ENCODE measurements at regions not wholly inside any gene's neighbourhood (a gene's known extent, or its start where the extent isn't known, plus 50 kb on each side); places are given as distances from the start of the nearest gene placed in this dataset.
"Not testable (repeated sequence)": the region's sequence is repeated elsewhere in the genome, so short reads cannot be mapped to it uniquely, and the experiment has no call there.

DNA sequence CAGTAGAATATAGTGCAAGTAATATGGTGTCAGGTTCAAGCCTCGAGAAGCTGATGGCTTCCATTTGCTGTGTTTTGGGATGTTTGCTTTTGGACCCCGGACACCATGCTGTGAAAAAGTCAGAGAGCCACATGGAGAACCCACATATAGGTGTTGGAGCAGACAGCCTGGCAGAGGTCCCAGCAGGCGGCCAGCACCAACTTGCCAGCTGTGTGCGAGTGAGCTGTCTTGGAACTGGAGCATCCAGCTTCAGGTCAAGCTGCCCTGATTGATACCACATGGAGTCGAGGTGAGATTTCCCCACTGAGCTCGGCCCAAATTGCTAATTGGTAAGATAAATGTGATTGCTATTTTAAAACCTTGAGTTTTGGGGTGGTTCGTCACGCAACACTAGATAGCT is 185.7 kb upstream of the TBL1XR1 start:
- Histone ChIP-seq H3K4me1 (ENCODE audit: low read depth) (no peaks in the 10 kb centered on the region), H3K4me3 (no peak overlapping the region), H3K27me3 (no peaks in the 10 kb centered on the region), H3K27ac (no peak overlapping the region), H3K36me3 (no peaks in the 10 kb centered on the region), H3K9me3 (ENCODE audit: low read depth) (no peaks in the 10 kb centered on the region)
- no peak for DNase-seq (ENCODE audit: low read depth in 1 of 2, low spot score in 1 of 2)
- TF ChIP-seq, protein P1, sequence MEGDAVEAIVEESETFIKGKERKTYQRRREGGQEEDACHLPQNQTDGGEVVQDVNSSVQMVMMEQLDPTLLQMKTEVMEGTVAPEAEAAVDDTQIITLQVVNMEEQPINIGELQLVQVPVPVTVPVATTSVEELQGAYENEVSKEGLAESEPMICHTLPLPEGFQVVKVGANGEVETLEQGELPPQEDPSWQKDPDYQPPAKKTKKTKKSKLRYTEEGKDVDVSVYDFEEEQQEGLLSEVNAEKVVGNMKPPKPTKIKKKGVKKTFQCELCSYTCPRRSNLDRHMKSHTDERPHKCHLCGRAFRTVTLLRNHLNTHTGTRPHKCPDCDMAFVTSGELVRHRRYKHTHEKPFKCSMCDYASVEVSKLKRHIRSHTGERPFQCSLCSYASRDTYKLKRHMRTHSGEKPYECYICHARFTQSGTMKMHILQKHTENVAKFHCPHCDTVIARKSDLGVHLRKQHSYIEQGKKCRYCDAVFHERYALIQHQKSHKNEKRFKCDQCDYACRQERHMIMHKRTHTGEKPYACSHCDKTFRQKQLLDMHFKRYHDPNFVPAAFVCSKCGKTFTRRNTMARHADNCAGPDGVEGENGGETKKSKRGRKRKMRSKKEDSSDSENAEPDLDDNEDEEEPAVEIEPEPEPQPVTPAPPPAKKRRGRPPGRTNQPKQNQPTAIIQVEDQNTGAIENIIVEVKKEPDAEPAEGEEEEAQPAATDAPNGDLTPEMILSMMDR (IDR thresholded peaks at IDR 0.05; ENCODE audit: low read depth, low read length): no peak

DNA sequence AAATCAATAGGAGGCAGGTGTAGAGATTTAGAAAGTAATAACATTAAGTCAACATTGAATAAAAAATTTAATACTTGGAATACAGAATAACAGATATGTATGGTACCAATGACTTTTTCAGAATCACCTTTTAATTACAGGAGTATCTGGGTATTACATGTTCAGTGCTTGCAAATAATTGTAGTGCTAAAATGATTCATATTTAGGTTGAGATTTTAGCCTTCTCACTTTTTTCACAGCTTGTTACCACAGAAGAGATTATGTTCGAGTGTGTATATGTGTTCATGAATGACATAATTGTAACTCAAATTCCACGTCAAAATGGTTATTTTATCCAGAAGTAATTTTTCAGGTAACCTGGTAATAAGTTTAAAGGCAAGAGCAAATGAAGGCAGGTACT is 187.9 kb upstream of the TBL1XR1 start:
- no peaks in the 10 kb centered on the region for H3K9me3 ChIP-seq (ENCODE audit: low read depth)
- no peaks in the 10 kb centered on the region for H3K4me1 ChIP-seq (ENCODE audit: low read depth)
- H3K4me3 ChIP-seq: no peak overlapping the region
- no peaks in the 10 kb centered on the region for H3K36me3 ChIP-seq
- TF ChIP-seq, protein P1 (IDR thresholded peaks at IDR 0.05; ENCODE audit: low read depth, low read length): no peak
- no peak overlapping the region for H3K27ac ChIP-seq
- DNase-seq (ENCODE audit: low read depth in 1 of 2, low spot score in 1 of 2): no peak
- H3K27me3 ChIP-seq: no peaks in the 10 kb centered on the region

DNA sequence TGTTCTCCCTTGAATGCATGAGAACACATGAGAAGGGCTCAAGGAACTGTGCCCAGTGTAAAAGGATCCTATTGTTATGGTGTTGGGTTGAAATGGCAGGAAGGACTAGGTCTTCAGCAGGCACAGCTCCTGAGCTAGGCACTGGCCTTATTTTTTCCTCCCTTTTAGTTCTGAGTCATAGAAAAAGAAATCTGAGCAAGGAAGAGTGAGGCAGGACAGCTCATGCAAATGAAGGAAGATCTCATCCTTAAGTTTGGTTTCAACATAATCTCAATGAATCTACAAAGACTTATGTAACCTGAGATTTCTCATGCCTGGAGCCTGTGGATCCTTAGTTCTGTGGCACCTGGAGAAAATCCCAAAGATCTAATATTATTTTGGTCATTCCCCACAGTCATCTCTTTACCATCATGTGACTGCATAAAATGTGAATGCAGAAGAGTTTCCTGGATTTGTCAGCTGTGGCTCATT is 188.6 kb upstream of the TBL1XR1 start:
- Histone ChIP-seq H3K4me3 (no peak overlapping the region), H3K27ac (no peak overlapping the region), H3K4me1 (ENCODE audit: low read depth) (no peaks in the 10 kb centered on the region), H3K27me3 (no peaks in the 10 kb centered on the region), H3K9me3 (ENCODE audit: low read depth) (no peaks in the 10 kb centered on the region), H3K36me3 (no peaks in the 10 kb centered on the region)
- TF ChIP-seq, protein P1 (IDR thresholded peaks at IDR 0.05; ENCODE audit: low read depth, low read length): no peak
- peak in 1 of 2 donors; percentile 18 for DNase-seq (ENCODE audit: low read depth in 1 of 2, low spot score in 1 of 2)

DNA sequence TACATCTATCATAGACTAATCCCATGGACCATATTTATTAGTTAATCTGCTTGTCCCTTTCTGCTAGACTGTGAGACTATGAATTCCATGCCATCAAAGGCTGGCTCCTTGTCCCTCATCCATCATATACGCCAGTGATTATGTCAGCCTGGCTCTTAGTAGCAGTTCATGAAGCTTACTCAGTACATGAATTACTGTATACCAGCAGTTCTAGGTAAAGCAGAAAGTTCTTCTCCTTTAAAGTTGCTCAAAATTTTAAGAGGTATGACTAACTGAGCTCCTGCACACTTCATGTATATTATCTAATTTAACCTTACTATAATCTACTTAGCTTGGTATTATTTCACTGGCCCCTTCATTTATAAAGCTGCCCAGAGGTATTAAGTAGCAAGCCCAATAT is 190.9 kb upstream of the TBL1XR1 start:
- H3K27me3 ChIP-seq: no peaks in the 10 kb centered on the region
- H3K9me3 ChIP-seq (ENCODE audit: low read depth): no peaks in the 10 kb centered on the region
- DNase-seq (ENCODE audit: low read depth in 1 of 2, low spot score in 1 of 2): no peak
- H3K4me3 ChIP-seq: no peak overlapping the region
- TF ChIP-seq, protein P1 (IDR thresholded peaks at IDR 0.05; ENCODE audit: low read depth, low read length): no peak
- H3K4me1 ChIP-seq (ENCODE audit: low read depth): no peaks in the 10 kb centered on the region
- H3K27ac ChIP-seq: no peak overlapping the region
- no peaks in the 10 kb centered on the region for H3K36me3 ChIP-seq

DNA sequence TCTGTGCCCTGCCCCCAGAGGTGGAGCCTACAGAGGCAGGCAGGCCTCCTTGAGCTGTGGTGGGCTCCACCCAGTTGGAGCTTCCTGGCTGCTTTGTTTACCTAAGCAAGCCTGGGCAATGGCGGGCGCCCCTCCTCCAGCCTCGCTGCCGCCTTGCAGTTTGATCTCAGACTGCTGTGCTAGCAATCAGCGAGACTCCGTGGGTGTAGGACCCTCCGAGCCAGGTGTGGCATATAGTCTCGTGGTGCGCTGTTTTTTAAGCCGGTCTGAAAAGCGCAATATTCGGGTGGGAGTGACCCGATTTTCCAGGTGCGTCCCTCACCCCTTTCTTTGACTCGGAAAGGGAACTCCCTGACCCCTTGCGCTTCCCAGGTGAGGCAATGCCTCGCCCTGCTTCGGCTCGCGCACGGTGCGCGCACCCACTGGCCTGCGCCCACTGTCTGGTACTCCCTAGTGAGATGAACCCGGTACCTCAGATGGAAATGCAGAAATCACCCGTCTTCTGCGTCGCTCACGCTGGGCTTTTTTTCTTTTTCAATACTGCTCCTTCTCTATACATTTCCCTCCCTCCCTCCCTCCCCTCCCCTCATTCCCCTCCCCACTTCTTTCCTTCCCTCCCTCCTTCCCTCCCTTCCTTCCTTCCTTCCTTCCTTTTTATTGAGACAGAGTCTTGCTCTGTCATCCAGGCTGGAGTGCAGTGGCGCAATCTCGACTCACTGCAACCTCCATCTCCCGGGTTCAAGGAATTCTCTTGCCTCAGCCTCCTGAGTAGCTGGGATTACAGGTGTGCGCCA is 197.1 kb upstream of the TBL1XR1 start:
- DNase-seq (ENCODE audit: low read depth in 1 of 2, low spot score in 1 of 2); H3K9me3 ChIP-seq (ENCODE audit: low read depth): not testable (repeated sequence)
- peak overlapping the region; percentile 12 for H3K4me3 ChIP-seq

DNA sequence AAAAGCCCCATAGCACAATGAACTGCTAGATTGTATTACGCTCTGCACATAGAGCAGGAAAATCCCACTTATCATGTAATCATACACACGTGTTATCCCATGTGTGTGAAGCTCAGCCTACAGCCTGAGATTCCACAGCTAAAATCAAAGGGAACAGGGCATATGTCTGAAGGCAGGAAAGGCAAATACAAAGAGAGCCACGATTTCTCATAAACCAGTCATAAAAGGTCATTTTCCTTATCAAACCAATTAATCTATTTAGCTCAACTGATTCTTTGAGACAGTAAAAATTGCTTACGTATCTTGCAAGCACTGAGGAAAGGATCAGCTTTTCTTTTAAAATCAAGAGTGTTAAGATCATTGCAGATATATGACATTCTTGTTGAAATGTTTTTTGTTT is 199.5 kb upstream of the TBL1XR1 start:
- H3K4me1 ChIP-seq (ENCODE audit: low read depth): no peaks in the 10 kb centered on the region
- no peak overlapping the region for H3K4me3 ChIP-seq
- TF ChIP-seq, protein P1 (IDR thresholded peaks at IDR 0.05; ENCODE audit: low read depth, low read length): no peak
- H3K9me3 ChIP-seq (ENCODE audit: low read depth): no peaks in the 10 kb centered on the region
- no peaks in the 10 kb centered on the region for H3K27me3 ChIP-seq
- H3K36me3 ChIP-seq: no peaks in the 10 kb centered on the region
- no peak for DNase-seq (ENCODE audit: low read depth in 1 of 2, low spot score in 1 of 2)
- no peak overlapping the region for H3K27ac ChIP-seq

More for the DNA sequence above, 197.1 kb upstream of the TBL1XR1 start:
- H3K4me1 ChIP-seq (ENCODE audit: low read depth); H3K27ac ChIP-seq; H3K36me3 ChIP-seq; H3K27me3 ChIP-seq: not testable (repeated sequence)
